GM13977 (cell line): ENCODE measurements at regions not wholly inside any gene's neighbourhood (a gene's known extent, or its start where the extent isn't known, plus 50 kb on each side); places are given as distances from the start of the nearest gene placed in this dataset.

Experiments used
- DNase-seq: peaks from one replicate; pipeline ENCODE4 v3.0.0; 2012; ENCODE audit warnings: low spot score
- in situ Hi-C: fragments of 300-500 bp; cut with MboI; formaldehyde crosslinking; loops from one replicate; pipeline ENCODE4 v1.12.0; 2022; ENCODE audit warnings: low sequenced_read_pairs, low pct_unique_long_range_greater_than_20kb, mixed read lengths, inconsistent platforms; ENCODE audit not compliant: unreplicated experiment
- TF ChIP-seq, protein P1 (sequence below): IDR thresholded peaks from 2 replicates; pipeline ENCODE4 v1.5.1; 2012; ENCODE audit warnings: mild to moderate bottlenecking, control low read depth; ENCODE audit not compliant: insufficient read depth; ENCODE audit errors: extremely low read depth, missing control alignments

DNA sequence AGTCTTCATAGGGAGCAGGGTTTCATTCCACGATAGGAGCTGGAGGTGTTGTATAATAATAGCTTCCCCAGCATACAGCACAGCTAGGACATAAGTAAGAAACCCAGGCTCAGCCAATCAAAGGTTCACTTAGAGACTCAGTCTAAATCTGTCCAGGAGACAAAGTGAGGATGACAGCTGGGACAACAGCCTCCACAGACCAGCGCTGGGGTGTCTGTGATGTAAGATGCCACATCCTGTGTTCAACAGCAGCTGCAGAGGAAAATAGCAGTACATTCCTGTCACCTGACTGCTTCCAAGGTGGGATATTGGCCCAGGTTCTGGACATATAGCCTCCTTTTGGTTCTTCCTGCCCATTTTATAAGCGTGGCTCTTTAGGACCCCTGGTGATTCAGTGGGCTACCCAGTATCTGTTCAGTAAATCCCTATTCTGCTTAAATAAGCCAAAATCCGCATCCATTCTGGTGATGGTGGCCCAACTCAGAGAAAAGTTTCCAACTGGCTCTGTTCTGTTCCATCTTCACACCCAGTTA, 176.8 kb upstream of the SYT6 start:
- in situ Hi-C loops, result no loop called here
- TF ChIP-seq, protein P1, sequence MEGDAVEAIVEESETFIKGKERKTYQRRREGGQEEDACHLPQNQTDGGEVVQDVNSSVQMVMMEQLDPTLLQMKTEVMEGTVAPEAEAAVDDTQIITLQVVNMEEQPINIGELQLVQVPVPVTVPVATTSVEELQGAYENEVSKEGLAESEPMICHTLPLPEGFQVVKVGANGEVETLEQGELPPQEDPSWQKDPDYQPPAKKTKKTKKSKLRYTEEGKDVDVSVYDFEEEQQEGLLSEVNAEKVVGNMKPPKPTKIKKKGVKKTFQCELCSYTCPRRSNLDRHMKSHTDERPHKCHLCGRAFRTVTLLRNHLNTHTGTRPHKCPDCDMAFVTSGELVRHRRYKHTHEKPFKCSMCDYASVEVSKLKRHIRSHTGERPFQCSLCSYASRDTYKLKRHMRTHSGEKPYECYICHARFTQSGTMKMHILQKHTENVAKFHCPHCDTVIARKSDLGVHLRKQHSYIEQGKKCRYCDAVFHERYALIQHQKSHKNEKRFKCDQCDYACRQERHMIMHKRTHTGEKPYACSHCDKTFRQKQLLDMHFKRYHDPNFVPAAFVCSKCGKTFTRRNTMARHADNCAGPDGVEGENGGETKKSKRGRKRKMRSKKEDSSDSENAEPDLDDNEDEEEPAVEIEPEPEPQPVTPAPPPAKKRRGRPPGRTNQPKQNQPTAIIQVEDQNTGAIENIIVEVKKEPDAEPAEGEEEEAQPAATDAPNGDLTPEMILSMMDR, result no peak
- DNase-seq, result no peak

DNA sequence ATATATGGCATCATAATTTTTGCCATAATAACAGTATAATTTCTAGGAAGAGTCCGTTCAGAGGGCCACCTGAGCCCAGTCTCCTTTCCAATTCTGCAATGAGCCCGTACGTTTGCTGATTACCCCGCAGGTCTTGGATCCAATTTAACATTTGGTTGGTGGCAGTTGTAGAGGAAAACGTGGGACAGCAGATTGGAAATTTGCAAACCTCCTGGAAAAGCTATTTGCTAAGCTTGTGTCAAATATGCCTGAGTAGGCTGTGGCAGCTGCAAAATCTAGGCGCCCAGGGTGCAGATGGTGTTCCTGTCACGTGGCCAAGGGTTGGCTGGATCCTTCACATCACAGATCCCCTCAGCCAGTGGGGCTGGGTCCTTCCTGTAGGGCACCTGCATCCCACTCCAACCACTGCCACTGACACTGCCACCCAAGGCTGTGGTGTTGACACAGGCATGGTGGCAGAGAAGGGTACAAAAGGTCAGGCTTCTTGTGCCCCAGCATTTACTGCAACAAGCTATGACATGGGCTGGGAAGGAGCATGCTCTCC, 174.8 kb upstream of the SYT6 start:
- in situ Hi-C loops, result no loop called here

DNA sequence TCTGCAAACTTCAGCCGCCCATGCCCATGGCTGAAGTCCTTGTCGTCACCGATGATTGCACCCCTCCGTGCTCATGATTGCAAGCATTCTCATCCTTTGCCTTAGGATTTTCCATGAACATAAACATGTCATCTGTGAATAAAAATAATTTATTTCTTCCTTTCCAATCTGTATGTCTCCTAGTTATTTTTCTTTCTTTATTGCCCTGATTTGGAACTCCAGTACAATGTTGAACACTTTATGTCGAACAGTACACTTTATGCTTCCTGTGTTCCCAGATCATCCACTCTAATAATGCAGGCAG, 170.9 kb upstream of the SYT6 start:
- DNase-seq, result no peak
- TF ChIP-seq, protein P1, result no peak
- in situ Hi-C loops, result no loop called here

More for the DNA sequence above, 174.8 kb upstream of the SYT6 start:
- DNase-seq, result no peak
- TF ChIP-seq, protein P1, result no peak

DNA sequence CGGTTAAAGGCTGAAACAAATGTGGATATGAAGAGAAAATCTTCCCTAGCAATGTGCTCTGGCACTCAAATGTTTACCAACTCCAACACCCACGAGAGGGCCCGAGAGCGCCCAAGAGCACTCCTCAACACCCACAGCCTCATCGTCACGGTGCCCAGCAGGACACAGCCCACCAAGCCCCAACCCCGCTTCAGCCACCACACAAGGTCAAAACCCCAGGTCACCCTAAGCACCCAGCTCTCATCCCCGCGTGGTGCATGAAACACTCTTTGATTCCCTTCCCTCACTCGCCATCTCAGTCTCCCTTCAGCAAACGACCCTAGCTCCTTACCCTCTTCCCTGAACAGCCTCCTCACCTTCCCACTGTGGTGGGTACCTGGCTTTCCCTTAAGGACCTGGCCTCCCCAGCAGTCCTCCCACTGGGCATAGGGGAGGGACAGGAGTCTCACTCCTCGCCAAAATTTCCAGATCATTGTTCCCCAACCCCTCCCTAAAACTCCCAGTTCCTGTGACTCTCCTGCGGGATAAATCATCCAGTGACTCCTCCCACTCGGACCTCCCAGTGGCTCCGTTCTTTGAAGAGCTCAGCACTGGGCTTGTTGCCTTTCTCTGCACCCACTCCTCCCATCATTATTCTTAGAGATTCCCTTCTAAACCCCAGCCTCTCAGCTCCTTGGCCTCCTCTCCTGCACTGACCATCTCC, 170.4 kb upstream of the SYT6 start:
- no peak for DNase-seq
- in situ Hi-C loops, result no loop called here
- TF ChIP-seq, protein P1, result no peak

DNA sequence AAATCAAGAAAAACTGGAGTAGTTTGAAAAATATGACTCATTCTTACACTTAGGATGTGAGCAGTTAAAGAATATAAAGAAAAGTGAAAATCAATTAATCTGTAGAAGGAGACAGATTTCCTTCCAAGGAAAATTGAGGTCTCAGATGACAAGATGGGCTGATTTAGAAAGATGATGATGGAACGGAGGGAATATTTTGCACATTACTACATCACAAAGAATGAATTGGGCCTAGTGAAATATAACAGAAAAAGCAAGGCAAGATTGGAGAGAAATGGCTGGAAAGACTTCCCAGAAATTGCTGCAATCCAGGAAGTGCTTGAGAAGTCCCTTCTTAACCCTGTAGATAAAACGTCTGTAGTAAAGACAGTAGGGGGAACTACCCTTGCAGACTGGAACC, 169.1 kb upstream of the SYT6 start:
- in situ Hi-C loops, result no loop called here
- DNase-seq, result no peak
- TF ChIP-seq, protein P1, result no peak

DNA sequence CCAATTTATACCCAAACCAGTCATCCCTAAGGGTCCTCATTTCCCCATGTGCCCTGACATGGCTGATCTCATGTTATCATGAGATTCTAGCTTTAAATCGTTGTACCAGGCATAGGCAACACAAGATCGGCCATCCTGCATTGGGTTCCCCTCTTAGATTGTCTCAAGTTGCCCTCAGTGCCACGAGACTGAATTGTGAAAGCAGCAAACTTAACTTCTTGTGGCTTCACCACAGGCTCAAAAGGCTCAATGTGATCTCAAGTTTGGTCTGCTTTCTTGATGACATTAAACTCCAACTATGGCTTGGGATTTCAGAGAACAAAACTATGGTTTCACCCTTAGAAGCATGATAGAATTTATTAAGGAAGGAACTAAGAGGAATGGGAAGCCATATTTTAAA, 168.5 kb upstream of the SYT6 start:
- in situ Hi-C loops, result no loop called here
- TF ChIP-seq, protein P1, result no peak
- DNase-seq, result no peak
